ENCODE measurements at regions not wholly inside any gene's neighbourhood (a gene's known extent, or its start where the extent isn't known, plus 50 kb on each side); places are given as distances from the start of the nearest gene placed in this dataset.

DNA sequence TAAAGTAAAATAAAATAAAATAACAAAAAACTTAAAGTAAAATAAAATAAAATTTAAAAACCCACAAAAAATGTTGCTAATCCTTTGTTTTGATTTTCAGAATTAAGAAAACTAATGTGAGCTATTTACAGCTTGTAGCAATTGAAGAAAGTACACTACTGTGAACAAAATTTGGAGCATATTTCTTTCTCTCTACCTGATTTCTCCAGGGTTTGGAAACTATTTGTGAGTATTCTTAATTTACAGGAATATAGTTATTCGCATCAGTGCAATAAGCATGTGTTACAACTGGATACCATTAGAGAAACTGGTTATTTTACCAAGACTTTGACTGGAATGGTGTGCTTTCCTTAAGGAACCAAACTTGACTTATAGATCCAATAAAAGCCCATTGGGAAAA, 86.1 kb upstream of the CNOT2 start:
- TF ChIP-seq, protein P1, sequence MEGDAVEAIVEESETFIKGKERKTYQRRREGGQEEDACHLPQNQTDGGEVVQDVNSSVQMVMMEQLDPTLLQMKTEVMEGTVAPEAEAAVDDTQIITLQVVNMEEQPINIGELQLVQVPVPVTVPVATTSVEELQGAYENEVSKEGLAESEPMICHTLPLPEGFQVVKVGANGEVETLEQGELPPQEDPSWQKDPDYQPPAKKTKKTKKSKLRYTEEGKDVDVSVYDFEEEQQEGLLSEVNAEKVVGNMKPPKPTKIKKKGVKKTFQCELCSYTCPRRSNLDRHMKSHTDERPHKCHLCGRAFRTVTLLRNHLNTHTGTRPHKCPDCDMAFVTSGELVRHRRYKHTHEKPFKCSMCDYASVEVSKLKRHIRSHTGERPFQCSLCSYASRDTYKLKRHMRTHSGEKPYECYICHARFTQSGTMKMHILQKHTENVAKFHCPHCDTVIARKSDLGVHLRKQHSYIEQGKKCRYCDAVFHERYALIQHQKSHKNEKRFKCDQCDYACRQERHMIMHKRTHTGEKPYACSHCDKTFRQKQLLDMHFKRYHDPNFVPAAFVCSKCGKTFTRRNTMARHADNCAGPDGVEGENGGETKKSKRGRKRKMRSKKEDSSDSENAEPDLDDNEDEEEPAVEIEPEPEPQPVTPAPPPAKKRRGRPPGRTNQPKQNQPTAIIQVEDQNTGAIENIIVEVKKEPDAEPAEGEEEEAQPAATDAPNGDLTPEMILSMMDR (IDR thresholded peaks at IDR 0.05) = no peak
- no peak for TF ChIP-seq POLR2A (IDR thresholded peaks at IDR 0.05)
